Renal pelvis (tissue), 1 donor: ENCODE measurements at regions not wholly inside any gene's neighbourhood (a gene's known extent, or its start where the extent isn't known, plus 50 kb on each side); places are given as distances from the start of the nearest gene placed in this dataset.
"Not testable (repeated sequence)": the region's sequence is repeated elsewhere in the genome, so short reads cannot be mapped to it uniquely, and the experiment has no call there.

Source experiments
- DNase-seq: peaks from one replicate; pipeline ENCODE4 v3.0.0-alpha.2; 2013

DNA sequence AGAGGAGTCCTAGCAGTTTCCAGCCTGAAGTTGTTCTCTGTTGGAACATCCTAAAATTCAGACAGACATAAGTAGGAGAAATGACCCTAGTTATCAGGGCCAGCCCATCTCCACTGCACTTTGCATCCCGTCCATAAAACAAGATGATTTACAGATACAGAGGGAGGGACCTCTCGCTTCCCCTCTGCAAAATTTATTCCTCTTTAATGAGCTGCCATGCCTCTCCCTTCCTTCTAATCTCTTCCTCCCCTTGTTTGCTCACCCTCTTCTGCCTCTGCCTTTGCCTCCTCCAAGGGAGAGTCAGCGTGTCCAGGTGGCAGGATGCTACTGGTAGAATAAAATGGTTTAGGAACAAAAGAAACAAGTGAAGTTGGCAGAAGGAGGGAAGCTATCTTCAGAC, 351.3 kb downstream of the SOX9 start:
- peak; percentile 54 for DNase-seq

DNA sequence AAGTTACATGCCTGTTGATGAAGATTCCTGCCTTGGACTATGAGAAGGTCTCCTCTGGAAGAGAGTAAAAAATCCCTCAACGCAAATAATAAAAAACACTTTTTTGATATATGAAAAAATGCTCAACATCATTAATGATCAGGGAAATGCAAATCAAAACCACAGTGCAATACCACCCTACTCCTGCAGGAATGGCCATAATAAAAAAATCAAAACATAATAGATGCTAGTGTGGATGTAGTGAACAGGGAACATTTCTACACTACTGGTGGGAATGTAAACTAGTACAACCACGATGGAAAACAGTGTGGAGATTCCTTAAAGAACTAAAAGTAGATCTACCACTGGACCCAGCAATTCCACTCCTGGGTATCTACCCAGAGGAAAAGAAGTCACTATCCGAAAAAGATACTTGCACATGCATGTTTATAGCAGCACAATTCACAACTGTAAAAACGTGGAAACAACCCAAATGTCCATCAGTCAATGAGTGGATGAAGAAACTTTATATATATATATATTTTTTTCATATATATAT, 352.1 kb downstream of the SOX9 start:
- DNase-seq: not testable (repeated sequence)

DNA sequence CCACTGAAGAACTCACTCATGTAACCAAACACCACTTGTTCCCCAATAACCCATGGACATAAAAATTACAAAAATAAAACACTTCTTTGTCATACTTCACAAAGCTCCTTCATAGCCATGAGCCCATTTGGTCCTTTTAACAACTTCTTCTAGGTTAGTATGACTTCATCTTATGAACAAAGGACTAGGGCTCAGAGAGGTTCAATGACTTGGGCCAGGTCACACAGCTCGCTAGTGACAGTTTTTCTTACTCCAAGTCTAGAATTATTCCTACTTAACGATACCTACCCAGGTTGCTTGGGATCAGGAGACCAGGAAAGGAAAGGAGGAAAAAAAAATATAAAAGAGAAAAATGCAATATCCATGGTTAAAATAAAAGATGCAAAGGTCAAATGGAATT, 353.4 kb downstream of the SOX9 start:
- no peak for DNase-seq

DNA sequence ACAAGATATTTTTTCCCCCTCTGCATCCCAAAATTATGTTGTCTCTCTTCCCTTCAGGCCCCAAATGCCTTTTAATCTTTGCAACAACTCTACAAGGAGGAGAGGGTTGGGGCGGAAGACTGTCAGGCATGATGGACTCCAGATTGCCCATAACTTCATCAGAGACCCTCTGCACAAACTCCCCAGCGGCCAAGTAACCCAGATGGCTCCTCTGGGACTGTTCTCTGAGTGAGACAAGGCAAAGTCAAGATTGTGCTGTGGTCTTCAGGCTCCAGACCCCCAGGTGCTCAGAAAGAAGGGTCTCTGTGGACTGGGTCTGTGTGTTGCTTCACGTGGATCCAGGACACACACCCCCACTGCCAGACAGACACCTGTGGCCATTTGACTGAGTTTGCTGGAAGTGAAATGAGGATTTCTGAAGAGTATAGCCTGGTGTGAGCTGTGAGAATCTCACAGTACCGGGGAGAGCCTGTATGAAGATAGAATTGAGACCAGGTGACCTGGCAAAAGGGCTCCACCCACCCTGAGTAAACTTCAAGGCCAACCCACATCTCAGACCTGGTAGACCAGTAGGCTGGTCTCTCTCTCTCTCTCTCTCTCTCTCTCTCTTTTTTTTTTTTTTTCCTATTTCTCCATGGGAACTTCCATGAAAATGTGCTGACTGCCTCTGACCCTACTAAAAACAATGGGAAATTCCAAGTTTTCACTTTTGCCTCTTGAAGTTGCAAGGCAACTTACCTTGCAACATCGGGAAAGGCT, 354.1 kb downstream of the SOX9 start:
- DNase-seq: no peak

DNA sequence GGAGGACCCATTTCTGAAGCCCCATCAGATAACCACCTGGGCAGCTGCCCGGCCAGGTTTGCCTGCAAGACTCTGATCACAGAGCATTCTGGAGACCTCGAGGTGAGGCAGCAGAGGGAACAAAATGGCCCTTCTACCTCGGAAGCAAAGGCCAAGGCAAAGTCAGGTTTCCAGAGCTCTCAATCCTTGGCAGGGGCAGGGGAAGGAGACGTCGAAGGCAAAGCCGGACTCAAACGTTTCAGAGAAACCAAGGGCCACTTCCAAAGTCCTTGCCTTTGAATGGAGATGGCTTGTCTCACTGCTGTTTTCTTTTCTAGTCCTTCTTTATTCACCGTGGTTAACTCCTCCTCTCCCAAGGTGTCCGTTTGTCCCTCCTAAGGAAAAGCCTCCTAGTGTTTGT, 355.3 kb downstream of the SOX9 start:
- no peak for DNase-seq

DNA sequence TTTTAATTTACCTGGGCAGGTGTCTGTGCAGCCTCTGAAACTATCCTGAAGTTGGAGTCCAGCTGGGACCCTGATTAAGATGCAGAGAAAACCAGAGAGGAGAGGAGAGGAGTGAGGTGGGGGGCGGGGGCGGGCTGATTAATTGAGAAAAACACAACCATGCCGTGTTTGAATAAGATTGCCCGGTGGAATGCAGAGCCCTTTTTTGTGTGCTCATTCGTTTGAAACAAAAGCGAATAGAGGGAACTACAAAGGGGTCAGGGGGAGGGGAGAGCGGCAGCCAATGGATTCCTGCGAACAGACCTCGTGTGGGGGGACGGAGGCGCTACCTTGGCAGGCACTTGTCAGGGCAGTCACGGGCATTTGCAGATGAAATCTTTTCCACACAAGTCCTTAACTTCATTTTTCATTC, 355.8 kb downstream of the SOX9 start:
- DNase-seq: peak; percentile 71

DNA sequence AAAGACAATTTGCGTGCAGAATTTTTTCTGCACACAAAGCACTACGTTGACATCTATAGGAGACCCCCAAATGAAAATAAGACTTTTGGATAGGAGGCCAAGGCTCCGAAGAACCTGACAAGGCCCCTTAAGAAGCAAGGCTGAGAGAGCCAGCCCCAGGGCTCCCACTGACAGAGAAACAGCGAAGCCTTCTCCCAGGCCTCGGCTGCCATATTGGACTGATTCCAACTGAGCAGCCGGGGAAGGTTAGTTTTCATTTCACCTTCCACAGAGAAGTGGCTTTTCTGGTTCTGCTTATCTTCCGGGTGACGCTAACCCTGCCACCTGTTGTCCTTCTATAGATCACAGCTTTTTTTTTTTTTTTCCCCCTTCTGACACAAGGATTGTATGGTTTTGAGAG, 356.7 kb downstream of the SOX9 start:
- DNase-seq: no peak

DNA sequence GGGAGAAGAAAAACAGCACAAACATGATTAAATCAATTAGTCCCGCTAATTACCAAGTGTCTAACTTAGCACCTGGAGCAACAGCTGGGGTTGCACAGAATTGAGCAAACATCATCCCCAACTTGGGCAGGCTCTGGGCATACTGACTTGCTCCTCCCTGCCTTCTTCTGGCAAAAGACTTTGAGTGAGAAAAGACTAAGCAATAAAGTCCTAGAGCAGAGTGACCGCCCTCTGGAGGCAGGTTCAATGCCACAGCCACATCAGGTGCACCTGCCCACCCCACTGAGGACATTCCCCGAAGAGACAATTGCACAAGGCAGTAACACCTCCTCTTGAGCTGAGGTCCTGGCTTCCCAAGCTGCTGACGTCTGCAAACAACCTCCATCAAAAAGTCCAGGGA, 358.3 kb downstream of the SOX9 start:
- no peak for DNase-seq

DNA sequence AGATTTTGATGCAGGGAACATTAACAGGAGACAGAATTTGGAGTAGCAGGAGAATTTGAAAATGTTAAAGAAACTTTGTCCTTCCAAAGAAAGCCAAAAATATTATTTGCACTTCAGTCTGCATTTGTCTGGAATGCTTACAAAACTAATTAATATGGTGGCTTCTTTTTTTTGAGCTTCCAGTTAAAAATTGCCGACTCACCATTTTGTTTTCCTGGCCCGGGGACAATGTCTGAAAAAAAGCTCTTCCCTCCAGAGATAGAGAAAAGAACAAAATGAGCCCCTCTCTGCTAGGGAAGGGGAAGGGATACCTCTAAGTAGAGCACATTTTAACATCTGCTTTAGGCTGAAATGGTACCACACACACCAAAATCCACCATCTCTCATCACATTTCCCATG, 360.8 kb downstream of the SOX9 start:
- DNase-seq: no peak

DNA sequence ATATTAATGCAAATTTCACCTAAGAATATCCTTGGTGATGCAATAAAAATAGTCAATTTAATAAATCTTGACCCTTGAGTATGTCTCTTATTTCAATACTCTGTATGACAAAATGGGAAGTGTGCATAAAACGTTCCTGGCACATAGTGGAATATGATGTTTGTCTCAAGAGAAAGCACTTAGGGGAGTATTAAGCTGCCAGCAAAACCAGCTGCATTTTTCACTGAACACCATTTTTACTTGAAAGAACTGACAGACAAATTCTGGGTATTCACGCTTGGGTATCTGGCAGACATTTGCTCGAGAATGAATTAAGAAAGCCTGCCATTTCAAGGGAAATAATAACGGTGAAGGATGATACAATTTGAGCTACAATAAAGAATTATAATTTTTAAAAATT, 364.8 kb downstream of the SOX9 start:
- DNase-seq: no peak

DNA sequence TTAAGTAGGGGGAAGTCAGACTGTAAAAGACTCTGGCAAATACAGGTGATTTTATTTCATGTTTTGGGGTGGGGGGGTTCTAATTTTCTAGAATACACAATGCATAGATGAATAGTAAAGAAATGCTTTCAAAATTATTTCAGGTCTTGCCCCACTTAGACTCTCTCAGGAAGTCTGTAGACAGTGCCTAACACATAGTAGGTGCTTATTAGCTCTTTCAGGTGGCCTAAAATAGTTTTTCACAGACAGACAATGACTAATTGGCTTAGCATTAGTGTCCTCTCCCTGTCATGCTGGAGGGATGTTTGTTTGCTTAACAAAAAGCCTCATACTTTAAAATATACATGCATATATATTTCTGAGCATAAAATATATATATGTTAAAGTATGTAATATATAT, 366.0 kb downstream of the SOX9 start:
- DNase-seq: no peak

DNA sequence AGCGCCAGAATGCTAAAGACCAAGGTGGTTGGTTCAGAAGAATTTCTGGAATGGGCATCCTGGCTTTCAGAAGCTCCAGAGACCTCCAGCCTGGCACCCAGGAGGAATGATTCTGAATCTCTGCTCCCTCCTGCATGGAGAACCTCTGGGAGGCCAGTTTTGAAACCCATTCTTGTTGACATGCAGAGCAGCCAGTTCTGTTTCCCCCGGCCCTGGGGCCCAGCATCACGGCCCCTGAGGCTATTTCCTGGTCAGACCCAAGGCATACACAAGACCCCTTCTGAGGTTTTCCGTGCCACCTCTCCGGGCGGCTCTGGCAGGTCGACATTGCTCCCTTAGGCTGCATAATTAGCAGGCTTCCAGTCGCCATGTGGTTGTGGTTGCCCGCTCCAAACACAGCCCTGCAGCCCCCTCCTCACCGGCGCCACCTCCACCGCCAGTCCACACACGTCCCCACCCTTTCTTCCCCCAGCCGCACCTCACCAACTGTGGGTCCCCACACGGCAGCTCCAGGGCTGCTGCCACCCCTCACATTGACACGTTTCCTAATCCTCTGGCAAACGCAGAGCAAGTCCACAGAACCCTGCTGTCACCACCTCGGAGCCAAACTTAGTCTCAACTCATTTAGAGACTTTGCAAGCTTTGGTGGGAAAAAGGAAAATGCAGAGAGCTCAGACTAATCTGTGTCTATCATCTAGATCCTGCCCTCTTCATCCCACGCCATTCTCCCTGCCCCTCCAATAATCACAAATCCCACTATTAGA, 367.1 kb downstream of the SOX9 start:
- no peak for DNase-seq

DNA sequence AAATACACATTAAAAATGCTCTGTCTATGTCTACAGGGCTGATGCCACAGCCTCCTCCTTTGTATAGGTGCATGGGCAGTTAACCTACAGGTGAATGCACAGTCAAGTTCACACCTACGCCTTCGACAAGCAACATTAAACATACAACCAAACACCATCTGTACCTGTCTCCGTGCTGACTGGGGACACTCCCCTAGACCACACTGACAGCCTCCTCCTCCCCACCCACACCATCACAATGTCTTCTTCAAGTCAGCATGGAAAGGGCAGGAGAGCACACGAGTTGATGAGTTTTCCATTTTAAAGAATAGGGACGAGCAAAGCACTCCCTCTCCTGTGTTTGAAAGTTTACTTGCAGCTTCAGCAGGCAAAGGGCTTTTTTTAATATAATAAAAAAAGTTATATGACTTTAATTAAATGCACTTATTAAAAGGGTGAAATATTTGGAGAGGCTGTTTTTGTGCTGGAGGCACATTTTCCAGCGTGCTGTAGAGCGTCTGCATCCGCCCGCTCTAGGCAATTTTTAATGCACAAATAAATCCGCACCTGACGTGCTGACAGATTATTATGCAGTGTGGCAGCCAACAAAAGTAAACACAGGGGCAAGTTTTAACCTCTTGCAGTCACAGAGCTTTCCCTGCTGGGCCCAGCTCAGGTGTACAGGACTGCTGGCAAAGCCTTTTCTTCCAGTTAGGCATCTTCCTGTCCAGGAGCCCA, 367.9 kb downstream of the SOX9 start:
- DNase-seq: no peak

DNA sequence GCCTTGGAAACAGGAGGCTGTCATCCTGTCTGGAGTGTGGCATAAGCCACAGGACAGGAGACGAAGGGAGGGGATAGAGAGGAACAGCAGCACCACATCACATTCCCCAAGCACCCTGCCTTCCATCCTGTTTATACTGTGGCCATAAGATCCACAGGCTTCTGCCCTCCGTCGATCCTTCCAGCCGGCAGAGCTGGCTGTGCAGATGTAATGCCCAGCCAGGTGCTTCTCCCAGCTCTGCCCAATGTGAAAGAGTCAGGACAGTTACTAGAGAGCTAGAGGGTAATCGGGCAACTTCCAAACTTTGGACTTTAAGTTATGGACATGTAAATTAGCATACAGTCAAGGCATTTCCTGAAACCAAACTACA, 368.4 kb downstream of the SOX9 start:
- DNase-seq: no peak

DNA sequence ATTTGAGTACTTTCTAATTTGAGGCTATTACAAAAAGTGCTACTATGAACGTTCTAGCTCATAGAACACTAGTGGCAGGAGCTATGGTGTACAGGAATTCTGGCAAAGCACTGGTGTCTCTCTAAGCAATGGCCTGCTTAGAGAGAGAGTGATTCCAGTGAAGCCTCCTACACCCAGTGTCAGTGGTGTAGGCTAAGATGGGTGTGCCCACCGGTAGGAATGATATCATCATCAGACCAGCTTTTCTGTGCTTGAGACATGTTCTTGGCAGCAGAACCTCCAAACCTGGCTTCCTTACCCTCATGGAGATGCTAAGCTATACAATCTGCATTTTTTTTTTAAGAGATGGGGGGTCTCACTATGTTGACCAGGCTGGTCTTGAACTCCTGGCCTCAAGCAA, 370.3 kb downstream of the SOX9 start:
- no peak for DNase-seq

DNA sequence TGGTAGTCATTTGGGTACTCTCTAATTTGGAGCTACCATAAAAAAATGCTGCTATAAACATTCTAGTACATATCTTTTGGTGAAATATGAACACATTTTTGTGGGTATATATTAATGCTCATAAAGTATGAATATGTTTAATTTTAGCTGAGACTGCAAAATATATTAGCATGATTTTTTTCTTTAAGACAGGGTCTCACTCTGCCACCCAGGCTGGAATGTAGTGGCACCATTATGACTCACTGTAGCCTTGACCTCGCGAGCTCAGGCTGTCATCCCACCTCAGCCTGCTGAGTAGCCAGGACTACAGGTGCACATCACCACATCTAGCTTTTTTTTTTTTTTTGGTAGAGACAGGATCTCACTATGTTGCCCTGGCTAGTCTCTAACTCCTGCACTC, 371.7 kb downstream of the SOX9 start:
- DNase-seq: no peak

DNA sequence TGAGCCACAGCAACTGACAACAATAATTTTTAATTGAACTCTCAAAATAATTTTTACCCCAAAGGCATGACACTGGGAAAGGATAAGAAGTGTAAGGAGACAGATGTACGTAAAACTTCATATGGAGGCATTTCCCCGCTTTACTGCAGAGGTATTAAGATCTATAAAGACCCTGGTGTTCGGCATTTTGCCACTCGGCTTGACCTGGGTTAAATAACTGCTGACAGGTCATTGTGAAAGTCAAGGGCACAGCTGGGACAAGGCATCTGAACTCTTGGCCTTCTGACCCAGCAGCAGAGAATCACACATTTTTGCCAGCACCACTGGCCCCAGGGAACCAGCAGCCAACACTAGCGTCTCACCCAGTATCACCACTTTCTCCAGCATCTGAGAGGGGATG, 372.1 kb downstream of the SOX9 start:
- no peak for DNase-seq

DNA sequence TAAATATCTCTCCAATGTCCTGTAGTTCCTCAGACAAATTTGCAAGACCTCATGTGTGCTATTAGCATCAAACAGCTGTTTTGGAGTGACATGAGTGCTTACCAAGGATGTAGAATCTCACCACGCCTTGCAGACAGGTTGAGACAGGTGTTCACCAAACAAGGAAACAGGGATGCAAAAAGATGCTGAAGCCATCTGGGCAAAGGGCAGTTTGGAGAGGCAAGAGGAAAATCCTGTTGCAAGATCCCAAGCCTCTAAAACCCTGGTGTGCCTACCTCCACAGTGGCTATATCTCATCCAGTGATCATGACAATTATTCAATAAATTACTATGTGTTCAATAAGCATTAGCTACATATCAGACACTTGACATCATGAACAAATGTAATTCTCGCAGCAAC, 373.7 kb downstream of the SOX9 start:
- no peak for DNase-seq

DNA sequence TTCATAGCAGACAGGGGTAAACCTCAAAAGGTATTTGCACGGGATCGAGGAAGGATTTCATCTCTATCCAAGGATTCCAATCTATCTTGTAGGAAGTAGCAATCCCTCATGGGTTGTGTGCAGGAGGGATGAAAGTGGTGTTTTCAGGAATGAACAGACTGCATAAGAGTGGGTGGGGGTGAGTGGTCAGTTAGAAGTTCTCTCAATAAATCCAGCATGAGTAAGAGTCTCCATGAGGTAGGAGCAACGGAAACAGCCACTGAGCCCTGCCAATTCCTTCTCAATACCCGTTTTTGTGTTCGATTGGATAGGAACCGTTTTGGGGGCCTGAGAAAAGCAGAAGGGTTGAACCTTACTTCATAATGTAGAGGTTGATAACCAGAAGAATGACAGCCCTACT, 375.6 kb downstream of the SOX9 start:
- DNase-seq: no peak

DNA sequence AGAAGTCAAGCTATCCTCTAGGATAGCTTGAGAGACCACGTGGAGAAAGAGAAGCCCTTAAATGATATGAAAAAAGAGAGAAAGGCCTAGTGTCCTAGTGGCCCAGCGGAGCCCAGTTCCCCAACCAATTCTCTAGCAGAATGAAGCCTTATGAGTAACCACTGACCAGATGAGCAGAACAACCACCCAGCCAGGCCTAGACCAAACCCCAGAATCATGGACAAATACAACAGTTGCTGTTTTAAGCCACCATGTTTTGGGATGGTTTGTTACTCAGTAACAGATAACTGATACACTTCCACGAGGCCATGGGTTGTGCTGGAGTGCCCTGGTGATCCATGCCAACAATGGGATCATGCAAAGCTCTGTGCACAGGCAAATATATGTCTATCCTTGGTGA, 377.1 kb downstream of the SOX9 start:
- no peak for DNase-seq

DNA sequence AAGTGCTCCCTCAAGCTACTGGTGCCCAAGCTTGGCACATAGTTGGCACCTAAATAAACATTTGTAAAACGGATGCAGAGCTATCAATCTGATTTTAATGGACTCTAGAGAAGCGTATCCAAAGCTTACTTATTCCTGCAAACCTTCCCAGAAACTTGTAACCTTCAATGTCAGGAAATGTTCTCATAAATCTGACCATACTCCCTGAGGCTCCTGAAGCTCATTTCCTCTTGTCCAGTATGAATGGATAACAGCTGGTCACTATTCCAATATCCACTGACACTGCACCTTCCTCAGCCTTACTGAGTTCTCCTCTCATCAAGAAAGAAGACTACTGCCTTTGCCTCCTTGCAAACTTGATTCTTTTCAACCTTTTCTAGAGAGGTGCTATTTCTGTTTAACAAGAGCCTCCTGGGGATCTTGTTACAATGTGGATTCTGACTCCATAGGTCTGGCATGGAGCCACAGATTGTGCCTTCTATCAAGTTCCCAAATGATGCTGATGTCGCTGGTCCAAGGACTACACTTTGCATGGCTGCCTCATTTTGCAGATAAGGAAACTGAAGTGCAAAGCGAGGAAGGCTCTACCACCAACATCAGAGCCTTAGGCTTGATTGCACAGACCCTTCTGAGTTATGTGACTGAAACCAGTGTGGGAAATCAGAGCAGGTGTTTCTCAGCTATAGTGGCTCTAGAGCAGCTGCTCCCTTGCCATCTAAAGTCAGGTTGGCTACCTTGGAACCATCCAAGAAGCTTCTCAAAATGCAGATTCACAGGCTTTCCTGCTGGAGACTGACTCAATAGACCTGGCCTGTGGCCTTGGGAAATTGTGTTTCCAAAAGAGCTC, 377.8 kb downstream of the SOX9 start:
- no peak for DNase-seq
